Embryonic facial prominence (tissue), 1 donor: ENCODE measurements at regions not wholly inside any gene's neighbourhood (a gene's known extent, or its start where the extent isn't known, plus 50 kb on each side); places are given as distances from the start of the nearest gene placed in this dataset.

Source experiments
- DNase-seq: peaks from one replicate; pipeline ENCODE4 v3.0.0-alpha.2; 2016; ENCODE audit errors: extremely low spot score

DNA sequence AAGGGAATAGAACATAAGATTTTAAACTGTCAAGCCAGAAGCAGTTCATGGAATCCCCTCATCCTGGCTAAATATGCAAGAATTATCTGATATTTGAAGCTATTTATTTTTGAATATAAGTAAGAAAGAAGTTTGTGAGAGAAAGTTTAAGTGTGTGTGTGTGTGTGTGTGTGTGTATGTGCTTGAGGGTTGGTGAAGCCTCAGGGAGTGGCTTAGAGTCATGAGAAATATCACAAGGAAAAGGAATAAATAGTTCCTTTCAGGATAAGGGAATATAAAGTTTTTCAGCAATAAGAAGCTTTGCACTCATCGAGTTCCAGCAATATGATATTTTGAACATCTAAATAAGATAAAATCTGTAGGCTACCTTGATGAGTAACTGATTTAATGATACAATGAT lies 359.6 kb downstream of the MEIS1 start:
- no peak for DNase-seq

DNA sequence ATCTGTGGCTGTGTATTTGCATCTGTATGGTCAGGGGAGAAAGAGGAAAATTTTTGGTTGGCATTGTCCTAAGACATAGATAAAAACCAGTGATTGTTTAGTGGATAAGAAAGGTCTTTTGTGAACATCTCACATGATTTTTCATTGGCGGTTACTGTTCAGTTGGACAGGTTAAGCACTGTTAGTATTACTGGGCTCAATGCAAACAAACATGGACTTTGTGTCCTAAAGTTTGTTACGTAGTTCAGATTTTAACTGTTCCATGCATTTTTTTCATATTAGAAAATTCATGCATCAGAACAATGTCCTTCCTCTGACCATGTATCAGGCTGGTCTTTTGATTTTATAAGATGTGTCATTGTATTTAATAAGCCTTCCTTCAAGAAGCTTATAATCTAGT lies 368.0 kb downstream of the MEIS1 start:
- DNase-seq: no peak

DNA sequence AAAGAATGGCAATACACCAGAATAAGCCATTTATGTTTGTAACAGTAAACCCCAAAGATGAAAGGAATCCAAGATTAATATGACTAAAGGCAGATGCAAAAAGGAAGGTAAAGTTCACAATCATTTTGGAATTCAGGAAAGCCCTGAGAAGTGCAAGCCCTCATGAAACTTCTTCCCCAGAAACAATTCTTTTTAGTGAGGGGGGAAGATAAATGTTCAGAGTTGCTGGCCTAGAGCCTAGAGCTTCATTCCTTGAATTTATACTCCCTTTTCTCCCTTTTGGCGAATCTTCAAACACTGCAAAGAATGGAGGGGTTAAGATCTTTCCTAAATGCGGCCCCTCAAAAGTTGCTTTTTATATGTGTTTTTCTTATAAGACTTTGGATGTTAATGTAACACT lies 368.8 kb downstream of the MEIS1 start:
- no peak for DNase-seq

DNA sequence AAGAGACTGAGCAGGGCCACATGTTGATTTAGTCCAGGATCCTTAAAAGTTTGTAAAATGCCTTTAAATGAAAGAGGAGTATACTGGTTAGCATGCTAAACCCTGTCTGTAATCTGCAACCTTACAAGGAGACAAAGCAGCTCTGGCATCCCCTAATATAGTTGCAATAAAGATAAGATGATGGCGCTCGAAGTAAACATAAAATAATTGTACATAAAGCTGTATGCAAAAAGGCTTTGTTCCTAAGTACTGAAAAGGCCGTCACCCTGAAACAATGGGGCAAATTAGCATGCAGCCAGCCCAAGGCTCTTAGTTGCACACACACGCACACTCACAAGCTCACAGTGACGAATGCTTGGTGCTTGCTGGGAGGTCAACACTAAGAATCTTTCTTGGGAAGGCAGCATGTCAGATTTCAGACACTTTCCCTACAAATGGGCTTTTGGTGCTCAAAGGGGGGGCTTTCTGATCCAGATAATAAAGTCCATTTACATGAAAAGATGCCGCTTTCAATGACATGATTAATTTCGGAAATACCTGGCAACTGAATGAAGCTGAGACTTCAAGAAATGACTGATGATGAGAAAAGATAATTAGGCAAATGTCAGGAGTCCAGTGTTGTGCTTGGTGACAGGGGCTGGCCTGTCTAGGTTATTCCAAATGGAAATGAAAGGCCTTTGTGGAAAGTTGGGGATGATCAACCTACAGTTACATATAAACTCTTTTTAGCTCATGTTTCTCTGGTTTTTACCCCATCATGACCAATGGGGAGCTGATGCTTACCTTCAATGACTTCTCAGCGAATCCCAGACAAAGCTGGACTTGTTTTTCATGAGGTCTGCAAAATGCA lies 370.3 kb downstream of the MEIS1 start:
- no peak for DNase-seq

DNA sequence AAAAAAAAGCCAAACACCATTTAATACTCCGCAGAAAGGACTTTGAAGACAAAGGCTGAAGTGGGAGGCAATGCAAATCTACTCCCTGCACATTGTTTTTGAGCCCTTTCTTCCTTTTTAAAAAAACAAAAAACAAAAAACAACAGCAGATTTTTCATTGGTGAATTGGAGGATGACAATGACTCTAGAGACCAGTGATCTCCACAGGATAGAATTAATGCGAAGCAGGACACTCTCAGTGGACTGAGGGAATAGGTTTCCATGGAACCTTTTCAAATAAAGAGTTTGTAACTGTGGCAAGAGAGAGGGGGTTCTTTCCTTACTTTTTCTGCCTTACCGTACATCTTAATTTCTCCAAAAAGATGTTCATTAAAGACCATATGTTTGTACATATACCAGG lies 371.0 kb downstream of the MEIS1 start:
- DNase-seq: no peak

DNA sequence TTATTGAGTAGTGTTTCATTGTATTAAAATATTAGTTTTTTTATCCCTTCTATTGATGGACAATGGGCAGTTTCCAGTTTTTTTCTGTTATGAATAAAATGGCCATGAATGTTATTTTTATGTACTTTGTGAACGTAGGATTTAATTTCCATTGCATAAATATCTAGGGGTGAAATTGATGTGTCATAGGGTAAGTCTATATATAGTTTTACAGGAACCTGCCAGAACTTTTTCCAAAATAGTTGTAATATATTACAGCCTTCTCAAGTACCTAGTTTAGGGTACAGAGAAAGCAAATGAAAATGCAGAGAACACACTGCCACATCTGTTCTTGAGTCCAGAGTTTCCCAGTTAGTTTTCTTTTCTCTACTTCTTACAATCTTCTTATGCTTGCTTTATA lies 378.6 kb downstream of the MEIS1 start:
- DNase-seq: no peak

DNA sequence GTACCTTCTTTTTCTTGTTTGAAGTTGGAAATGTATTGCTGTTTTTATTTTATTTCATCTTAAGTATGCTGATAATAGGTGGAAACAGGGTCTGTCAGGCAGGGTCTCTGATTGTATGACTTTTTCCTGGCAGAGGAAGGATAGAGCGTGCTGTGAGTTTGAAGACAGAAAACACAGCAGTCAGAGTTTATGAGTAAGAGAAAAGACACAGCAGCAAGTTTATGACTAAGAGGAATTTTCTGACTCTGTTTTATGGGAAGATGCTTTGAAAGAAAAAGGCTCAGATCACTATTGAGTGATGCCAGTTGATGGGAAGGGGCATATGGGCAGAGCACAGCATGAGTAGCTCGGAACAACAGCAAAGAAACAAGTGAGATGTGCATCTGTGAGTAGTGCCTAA lies 379.1 kb downstream of the MEIS1 start:
- no peak for DNase-seq

DNA sequence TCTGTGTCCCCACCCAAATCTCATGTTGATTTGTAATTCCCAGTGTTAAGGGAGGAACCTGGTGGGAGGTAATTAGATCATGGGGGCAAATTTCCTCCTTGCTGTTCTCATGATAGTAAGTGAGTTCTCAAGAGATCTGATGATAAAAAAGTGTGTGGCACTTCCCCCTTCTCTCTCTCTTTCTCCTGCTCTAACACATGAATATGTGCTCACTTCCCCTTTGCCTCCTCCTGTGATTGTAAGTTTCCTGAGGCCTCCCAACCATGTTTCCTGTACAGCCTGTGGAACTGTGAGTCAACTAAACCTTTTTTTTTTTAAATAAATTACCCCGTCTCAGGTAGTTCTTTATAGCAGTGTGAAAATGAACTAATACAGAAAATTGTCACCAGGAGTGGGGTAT lies 380.0 kb downstream of the MEIS1 start:
- DNase-seq: no peak

DNA sequence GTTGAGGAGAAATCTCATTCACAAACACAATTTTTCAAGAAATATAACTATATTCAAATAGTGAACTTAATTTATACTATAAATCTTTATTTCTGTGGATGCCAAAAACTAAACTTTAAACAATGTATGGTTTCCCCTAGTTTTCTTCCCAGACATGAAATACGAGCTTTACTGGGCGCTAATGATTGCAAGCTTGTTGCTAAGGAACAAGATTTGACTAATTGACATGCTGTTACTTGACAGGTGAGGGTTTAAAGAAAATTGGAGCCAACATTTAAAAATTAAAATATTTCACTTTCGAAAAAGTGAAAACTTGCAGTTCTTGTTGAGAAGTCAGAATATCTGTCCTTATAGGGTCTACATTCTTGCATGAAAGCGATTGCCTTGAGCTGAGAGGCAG lies 381.0 kb downstream of the MEIS1 start:
- no peak for DNase-seq

DNA sequence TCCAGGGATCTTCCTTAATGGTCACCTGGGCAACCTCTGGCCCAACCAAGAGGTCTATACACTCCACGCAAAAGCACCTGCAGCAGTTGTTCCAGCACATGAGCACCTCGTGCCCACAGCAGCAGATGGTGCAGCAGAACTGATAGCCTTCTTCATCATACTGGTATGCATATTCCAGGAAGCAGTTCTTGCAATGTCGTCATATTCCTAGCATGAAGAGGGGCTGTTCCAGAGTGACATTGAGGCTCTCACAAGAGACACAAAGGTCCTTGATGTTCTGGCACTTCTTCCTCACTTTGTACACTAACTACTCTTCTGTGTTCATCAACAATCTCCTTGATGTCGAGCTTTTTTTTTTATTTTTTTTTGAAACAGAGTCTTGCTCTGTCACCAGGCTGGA lies 386.2 kb downstream of the MEIS1 start:
- DNase-seq: no peak

DNA sequence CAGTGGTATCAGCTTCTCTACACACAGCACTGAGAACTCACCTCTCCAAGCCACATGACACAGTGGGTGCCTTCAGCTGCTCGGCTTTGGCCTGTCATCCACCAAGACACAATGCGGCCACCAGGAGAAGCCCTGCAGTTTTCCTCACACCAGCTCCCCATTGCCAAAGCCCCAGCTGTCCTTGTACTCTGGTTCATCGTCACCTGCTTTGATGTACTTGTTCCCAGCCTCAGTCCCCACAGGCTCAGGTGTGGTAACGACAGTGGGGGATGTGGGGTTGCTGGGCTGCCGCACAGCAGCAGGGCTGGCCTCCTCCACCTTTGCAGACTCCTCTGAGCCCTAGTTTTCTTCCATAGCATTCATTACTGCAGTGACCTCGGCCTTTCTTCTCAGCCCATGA lies 387.3 kb downstream of the MEIS1 start:
- DNase-seq: no peak

DNA sequence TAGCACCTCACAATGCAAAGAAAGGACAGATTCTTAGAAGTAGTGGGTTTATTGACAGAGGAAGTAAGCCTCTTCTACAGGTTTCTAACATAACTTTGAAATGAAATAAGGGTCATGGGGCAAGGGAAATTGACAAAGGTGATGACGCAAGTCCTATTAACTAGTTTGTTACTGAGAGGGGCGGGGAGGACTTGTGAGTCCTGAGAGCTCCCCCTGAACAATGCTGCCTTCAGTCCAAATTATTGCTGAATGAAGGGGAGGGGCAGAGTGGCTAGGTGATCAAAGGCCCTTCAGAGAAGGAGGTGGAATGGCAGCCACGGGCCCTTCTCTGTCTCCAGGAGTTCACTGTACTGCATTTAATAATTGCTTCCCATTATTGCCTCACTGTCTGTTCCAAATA lies 390.0 kb downstream of the MEIS1 start:
- no peak for DNase-seq

DNA sequence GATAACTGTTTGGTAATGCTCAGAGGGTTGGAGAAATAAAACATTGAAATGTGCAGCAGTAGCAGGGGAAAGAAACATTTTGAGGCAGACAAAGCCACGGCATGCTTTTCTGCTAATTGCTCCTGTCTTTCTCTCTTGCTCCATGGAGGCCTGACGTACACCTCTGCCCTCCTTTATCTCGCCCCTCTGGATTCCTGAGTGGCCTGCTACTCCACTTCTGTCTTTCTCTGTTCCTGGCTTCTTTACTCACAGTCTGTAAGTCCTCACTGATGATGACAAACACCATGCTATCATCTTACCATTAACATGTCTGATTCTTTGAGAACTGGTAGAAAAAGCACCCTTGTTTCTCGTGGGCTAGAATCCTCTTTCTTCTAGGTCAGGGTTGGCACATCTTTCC lies 392.9 kb downstream of the MEIS1 start:
- DNase-seq: no peak

DNA sequence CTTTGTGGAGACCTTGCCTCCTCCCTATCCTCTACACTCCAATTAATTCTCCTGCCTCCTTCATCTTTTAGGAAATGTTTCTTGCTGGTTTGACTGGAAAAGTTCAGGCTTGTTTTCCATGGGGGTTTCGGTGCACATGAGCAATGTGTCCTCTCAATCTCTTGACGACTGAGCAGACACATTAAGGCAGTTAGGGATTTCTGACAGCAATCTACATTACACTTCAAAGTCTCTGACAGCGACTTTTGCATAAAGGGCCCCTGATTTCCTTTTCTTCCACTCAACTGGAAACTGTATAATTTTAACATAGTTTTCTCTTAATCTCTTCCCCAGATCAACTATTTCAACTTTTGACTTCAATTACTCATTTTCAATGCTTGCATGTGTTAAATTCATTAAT lies 394.0 kb downstream of the MEIS1 start:
- DNase-seq: no peak

DNA sequence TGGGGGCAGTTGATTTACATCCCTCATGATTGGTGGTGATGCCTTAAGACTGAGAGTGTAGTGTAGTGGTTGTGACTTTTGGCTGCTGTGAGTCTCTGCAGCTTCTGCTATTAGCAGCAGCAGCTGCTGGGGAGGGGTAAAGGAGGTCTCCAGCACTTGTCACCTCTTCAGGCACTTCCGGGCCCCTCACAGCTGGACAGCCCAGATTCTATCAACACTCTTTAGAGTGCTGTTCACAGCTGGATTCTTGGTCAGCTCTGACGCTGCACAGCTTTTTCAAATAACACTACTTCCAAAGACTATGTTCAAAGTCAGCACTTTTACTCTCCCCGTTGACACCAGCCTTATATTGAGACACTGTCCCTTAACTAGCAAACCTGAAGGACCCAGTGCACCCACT lies 396.0 kb downstream of the MEIS1 start:
- no peak for DNase-seq

DNA sequence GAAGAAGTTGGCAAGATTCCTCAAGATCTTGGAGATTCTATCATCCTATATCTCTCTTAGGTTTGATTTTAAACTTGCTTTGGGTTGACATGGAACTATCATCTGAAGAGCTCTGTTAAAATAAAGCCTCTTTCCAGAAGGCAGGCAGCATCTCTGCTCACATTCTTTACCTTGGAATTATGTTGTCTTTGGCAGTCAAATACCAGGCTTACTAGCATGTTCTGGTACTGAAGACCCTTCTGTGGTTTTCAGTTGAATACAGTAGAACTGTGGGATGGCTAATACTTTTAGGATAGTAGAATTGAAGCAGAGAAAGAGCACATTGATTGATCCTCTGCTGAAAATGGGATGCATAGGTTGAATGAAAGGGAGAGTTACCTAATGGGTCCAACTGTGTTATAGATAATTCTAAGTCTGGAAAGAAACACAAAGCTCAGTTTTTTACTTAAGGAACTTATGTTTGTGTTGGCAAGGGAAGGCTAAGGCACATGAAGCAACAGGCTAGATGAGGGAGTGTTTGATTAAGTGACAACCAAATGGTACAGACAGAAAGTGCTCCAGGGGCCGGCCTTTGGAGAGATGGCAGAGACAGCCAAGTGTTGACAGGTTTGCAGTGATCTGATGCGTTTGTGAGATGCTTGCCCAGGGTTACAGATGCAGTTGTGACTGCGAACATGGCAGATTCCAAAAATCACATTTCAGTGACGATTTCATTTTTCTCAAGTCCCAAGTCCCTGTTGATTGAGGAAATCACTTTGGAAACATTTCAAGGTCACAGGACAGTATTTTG lies 397.9 kb downstream of the MEIS1 start:
- DNase-seq: no peak

DNA sequence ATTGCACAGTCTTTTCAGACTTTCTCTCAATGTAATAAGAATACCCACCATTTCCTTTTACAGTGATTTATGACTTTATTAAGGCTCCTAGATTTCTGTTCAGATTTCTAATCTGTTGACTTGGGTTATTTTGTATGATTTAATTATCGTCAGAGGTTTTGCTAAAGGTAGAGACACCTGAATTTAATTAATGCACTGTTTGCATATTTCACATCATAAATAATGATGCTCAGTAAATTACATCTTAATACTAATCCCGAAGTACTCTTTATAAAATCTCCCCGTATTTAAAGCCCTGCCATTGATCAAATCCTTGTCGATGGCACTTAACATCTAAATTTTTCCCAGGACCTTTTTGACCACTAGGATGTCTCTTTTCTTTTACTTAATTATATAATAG lies 399.9 kb downstream of the MEIS1 start:
- no peak for DNase-seq

DNA sequence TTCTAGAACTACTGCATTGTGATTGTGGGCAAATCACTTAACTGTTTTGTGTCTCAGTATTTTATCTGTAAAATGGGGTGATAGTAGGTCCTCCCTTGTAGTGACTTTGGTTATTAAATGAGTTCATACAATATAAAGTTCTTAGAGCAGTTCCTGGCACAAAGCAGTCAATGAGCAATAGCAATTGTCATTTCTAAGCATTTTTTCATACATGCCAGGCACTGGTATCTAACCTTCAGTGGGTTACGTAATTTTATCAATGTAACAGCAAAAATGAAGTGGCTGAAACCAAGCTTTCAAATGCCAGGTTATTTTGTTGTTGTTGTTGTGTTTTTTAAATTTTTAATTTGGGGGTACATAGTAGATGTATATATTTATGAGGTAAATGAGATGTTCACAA lies 401.9 kb downstream of the MEIS1 start:
- DNase-seq: no peak

DNA sequence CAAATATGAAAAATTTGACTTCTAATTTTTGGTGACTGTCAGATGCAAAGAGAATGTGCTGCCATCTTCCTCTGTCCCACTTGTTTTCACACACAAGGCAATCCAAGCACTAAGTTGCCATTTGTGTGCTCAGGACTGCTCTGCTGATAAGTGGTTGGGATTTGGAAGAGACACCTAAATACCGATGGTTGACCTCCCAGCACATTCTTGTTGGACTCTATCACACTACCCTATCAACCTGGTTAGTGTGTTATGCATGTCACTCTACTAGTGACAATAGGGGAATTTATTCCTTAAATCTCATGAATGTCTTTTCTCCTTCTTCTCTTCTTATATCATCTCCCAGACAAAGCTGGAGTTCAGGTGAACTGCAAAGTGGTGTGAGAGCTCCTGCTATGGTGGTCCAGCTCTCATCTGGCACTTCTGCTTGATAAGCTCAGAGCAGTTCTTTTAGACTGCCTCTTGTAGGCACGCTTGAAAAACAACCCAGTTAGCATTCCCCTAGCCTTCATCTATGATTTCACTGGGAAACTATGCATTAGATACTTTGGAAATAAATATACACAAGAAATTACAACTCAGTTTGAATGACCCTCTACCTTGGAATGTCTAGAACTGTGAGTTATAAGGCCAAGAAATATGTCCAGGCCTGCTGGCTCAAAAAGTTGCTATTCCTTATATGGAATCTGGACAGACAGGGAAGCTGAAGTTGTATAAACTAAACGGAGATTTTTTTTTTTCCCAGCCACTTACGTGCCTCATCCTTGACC lies 404.8 kb downstream of the MEIS1 start:
- no peak for DNase-seq

DNA sequence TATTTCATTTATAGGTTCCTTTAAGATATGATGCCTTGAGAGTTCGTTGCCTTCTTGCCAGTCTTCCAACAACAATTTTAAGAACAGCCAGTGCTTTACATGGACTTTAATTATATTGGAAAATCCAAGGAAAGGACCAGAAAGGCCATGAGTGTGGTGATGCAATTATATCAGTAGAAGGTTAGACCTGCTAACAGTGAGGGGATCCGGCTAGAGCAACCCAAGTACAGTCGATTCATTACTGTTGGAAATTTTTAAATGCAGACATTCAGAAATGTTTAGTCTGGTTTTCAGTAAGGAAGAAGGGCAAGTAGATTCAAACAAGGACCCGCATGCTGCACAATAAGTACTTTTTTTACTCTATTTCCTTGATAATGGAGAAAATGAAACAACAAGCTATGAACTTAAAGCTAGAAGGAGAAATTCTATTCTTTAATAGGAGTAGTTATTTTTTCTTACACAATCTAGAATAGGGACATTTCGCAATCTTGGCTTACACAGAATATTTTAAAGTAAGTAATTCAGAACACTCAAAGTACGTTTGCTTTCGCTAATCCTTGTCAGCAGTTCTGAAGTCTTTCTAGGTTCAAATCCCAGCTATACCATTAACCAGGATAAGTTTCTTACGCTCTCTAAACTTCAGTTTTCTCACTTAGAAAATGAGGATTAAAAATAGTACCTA lies 405.5 kb downstream of the MEIS1 start:
- no peak for DNase-seq

DNA sequence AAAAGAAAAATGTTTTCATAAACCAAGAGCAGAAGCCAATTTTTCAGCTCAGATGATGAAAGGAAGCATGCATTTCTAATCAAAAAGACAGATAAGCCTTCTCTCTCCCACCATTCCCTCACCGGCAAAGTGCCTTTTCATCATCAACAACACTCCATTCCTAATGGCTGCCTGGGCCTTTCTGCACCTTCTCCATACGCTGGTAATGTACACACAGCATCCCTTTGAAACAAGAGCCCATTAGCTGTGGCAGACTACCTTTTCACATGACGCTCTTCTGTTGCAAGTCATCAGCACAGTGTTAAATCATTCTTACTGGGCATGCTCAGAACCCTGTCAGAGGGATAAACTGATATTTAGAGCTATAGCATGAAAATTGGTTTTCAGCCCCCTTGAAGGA lies 408.9 kb downstream of the MEIS1 start:
- no peak for DNase-seq

DNA sequence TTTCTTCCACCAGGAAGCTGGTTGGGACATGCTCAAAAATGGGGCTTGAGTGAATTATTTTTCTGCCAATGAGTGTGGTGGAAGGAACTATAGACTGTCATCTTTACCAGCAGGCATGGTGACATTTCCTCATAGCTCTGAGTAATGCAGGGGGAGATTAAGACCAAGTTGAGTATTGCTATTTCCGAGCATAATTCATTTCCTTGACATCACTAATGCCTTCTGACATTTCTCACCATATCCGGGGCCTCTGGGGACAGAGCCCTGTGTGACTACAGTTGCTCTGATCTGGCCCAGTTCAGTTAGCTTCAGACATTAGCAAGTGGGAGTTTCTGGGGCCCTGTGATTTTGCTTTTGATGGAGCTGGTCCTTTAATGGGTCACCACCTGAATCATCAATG lies 410.4 kb downstream of the MEIS1 start:
- DNase-seq: no peak
